A549 (cell line): ENCODE measurements at regions not wholly inside any gene's neighbourhood (a gene's known extent, or its start where the extent isn't known, plus 50 kb on each side); places are given as distances from the start of the nearest gene placed in this dataset.

Source experiments
- CEBPB ChIP-seq, 2 experiments: fragments of >200 bp in 1 of 2; sonication (Bioruptor Twin) in 1 of 2; formaldehyde crosslinking in 1 of 2; IDR thresholded peaks; 2 replicates each; pipeline ENCODE4 v1.6.1; 2012 to 2016
- CTCF ChIP-seq: fragments of >200 bp; sonication (Bioruptor Twin); formaldehyde crosslinking; IDR thresholded peaks from 3 replicates; pipeline ENCODE4 v1.5.1; 2016
- E2F6 ChIP-seq: IDR thresholded peaks from 2 replicates; pipeline ENCODE4 v1.6.1; 2012; ENCODE audit warnings: low read depth, borderline replicate concordance
- EHF ChIP-seq: fragments of 250-450 bp; sonication (Bioruptor Pico); IDR thresholded peaks from 2 replicates; pipeline ENCODE4 v1.5.0; 2020; ENCODE audit warnings: mild to moderate bottlenecking
- ELK1 ChIP-seq: fragments of 150-350 bp; IDR thresholded peaks from 2 replicates; pipeline ENCODE4 v1.6.1; 2014; ENCODE audit warnings: low read depth, mild to moderate bottlenecking, low read length
- HDAC2 ChIP-seq: fragments of 200-600 bp; sonication (generic); IDR thresholded peaks from 2 replicates; pipeline ENCODE4 v1.6.1; 2016
- JUNB ChIP-seq: fragments of >200 bp; sonication (Bioruptor Twin); formaldehyde crosslinking; IDR thresholded peaks from 2 replicates; pipeline ENCODE4 v1.6.1; 2016
- KDM5A ChIP-seq: fragments of 200-600 bp; sonication (generic); IDR thresholded peaks from 2 replicates; pipeline ENCODE4 v1.6.1; 2016; ENCODE audit warnings: antibody characterized with exemption, mild to moderate bottlenecking
- MAFK ChIP-seq: fragments of 450-650 bp; IDR thresholded peaks from 2 replicates; pipeline ENCODE4 v1.6.1; 2014; ENCODE audit not compliant: partially characterized antibody
- MYC ChIP-seq: IDR thresholded peaks from 2 replicates; pipeline ENCODE4 v1.6.1; 2012; ENCODE audit warnings: mild to moderate bottlenecking, inconsistent platforms, low read length, improper control_type of control experiment, borderline replicate concordance
- PBX3 ChIP-seq: IDR thresholded peaks from 2 replicates; pipeline ENCODE4 v1.6.1; 2012
- POLR2A ChIP-seq: IDR thresholded peaks from 2 replicates; pipeline ENCODE4 v1.6.1; 2012; ENCODE audit warnings: mild to moderate bottlenecking, low read length
- RAD21 ChIP-seq, 2 experiments: fragments of >200 bp in 1 of 2; sonication (Bioruptor Twin) in 1 of 2; formaldehyde crosslinking in 1 of 2; IDR thresholded peaks in 1 of 2; conservative IDR thresholded peaks in 1 of 2; 2 replicates in 1 of 2; 3 replicates in 1 of 2; pipeline ENCODE4 v1.6.1; 2012 to 2018; ENCODE audit warnings: inconsistent platforms in 1 of 2
- REST ChIP-seq: fragments of 200-600 bp; sonication (generic); IDR thresholded peaks from 2 replicates; pipeline ENCODE4 v1.6.1; 2016; ENCODE audit warnings: antibody characterized with exemption, mild to moderate bottlenecking, moderate library complexity

GRCh38 chr4:127047930-127048329 is 584.8 kb upstream of the INTU start:
- TF ChIP-seq CTCF = no peak
- no peak for TF ChIP-seq JUNB
- no peak for TF ChIP-seq MAFK
- TF ChIP-seq PBX3 = no peak
- TF ChIP-seq MYC = no peak
- no peak for TF ChIP-seq HDAC2
- TF ChIP-seq E2F6 = no peak
- no peak for TF ChIP-seq POLR2A
- no peak for TF ChIP-seq CEBPB (IDR thresholded peaks at IDR 0.05)
- no peak for TF ChIP-seq EHF (CRISPR knock-in tag)
- no peak for TF ChIP-seq RAD21 (conservative IDR thresholded peaks at IDR 0.05 in 1 of 2, IDR thresholded peaks at IDR 0.05 in 1 of 2)
- no peak for TF ChIP-seq REST
- no peak for TF ChIP-seq ELK1
- no peak for TF ChIP-seq KDM5A
